WI38 (cell line): ENCODE measurements at regions not wholly inside any gene's neighbourhood (a gene's known extent, or its start where the extent isn't known, plus 50 kb on each side); places are given as distances from the start of the nearest gene placed in this dataset.

Source experiments
- H3K4me3 ChIP-seq: 2 replicates; pipeline ENCODE4 v1.5.1; 2011; ENCODE audit warnings: low read depth, mild to moderate bottlenecking, control low read depth, low read length
- TF ChIP-seq, protein P1 (sequence below): IDR thresholded peaks from 2 replicates; pipeline ENCODE4 v1.5.1; 2012; ENCODE audit warnings: low read depth, mild to moderate bottlenecking, control low read depth, low read length

DNA sequence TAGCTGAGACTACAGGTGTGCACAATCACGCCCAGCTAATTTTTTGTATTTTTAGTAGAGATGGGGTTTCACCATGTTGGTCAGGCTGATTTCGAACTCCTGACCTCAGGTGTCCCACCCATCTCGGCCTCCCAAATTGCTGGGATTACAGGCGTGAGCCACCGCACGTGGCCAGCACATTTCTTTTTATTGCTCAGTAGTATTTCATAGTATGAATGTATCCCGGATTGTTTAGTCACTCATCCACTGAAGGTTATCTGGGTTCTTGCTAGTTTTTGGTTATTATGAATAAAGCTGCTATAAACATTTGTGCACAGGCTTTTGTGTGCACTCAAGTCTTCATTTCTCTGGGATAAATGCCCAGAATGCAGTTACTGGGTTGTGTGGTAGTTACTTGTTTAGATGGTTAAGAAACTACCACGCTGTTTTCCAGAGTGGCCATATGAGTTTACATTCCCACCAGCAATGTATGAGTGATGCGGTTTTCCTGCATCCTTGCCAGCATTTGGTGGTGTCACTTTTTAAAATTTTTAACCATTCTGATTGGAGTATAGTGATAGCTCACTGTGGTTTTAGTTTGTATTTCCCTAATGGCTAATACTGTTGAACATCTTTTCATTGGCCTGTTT is 275.8 kb upstream of the LYZL1 start:
- TF ChIP-seq, protein P1, sequence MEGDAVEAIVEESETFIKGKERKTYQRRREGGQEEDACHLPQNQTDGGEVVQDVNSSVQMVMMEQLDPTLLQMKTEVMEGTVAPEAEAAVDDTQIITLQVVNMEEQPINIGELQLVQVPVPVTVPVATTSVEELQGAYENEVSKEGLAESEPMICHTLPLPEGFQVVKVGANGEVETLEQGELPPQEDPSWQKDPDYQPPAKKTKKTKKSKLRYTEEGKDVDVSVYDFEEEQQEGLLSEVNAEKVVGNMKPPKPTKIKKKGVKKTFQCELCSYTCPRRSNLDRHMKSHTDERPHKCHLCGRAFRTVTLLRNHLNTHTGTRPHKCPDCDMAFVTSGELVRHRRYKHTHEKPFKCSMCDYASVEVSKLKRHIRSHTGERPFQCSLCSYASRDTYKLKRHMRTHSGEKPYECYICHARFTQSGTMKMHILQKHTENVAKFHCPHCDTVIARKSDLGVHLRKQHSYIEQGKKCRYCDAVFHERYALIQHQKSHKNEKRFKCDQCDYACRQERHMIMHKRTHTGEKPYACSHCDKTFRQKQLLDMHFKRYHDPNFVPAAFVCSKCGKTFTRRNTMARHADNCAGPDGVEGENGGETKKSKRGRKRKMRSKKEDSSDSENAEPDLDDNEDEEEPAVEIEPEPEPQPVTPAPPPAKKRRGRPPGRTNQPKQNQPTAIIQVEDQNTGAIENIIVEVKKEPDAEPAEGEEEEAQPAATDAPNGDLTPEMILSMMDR: no peak
- H3K4me3 ChIP-seq: no peak overlapping the region

DNA sequence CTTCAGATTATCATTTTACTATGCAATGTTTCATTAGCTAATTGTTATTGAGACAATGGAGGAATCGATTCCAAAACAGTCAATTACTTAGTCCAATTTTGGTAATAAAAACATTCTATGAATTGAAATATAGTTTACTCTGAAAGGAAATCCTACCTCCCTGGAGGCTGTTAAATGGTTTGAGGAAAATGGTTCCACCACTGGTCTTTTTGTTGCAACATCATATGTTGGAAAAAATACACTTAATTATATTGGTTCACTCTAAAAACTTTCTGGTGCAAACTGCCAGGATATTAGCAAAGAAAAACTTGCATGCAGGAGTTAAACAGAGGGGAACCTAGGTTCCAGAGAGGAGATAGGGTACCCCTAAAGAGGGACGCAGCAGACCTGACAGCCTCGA is 267.3 kb upstream of the LYZL1 start:
- TF ChIP-seq, protein P1: no peak
- H3K4me3 ChIP-seq: no peak overlapping the region

DNA sequence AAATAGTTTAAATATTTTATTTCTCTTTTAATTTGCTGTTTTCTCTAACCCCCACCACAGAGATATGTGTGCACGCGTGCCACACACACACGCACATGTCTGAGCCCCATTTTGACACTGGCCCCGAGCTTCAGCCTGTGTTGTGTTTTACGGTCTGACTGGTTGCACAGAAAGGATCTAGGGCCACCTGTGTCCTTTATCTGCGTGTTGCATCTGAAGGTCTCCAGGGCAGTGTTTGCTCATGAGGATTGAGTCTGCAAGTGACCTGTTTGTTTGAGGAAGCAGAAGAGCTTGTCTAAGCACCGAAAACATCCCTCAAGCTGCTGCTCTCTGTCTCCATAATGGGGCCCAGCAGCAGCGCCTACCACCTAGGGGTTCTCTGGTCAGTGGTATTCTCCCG is 266.4 kb upstream of the LYZL1 start:
- no peak overlapping the region for H3K4me3 ChIP-seq
- TF ChIP-seq, protein P1: no peak

DNA sequence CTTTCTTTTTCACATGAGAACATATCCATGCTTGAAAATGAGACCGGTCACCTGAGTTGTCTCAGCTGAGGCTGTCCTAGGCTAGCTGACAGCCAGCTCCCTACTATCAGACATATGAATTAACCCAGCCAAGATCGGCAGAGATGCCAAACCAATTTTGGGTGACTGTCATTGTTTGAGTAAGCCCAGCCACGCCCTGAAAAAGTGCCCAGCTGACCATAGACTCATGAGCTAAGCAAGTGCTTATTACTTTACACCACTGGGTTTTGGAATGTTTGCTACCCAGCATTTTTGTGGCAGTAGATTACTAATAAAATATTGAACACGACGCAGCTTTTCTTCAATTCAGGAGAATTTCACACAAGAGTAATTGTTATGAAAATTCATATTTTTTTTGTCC is 265.2 kb upstream of the LYZL1 start:
- TF ChIP-seq, protein P1: no peak
- no peak overlapping the region for H3K4me3 ChIP-seq

DNA sequence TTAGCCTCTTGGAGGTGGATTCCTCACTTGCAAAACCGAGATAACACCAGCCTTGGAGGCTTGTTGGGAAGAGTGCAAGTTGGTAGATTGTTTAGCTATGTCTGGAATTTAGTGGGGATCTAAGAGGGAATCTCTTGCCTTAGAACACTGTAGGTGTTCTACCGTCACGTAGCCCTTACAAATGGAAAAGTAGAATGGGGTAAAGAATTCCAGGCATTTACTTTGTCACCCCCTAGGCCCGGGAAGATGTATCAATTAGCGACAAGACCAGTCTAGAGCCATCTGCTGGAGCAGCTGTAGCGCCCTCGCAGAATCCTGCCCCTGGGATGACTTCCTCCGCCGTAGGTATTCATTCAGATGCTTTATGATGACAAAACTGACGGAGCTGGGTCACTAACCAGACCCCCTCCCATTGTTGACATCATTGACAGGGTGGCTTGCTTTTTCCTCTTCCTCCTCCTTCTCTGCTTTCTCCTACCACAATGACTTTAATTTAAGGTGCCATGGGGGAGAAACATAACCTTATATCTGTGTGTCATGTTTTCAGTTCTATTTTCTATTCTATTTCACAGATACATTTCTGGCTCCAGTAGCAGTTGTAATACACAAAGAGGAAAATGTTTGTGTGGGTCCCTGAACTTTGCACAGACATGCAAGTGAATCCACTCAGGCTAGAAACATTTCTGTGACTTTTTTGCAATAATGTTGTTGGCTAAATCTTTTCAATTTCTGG is 262.6 kb upstream of the LYZL1 start:
- TF ChIP-seq, protein P1: no peak

DNA sequence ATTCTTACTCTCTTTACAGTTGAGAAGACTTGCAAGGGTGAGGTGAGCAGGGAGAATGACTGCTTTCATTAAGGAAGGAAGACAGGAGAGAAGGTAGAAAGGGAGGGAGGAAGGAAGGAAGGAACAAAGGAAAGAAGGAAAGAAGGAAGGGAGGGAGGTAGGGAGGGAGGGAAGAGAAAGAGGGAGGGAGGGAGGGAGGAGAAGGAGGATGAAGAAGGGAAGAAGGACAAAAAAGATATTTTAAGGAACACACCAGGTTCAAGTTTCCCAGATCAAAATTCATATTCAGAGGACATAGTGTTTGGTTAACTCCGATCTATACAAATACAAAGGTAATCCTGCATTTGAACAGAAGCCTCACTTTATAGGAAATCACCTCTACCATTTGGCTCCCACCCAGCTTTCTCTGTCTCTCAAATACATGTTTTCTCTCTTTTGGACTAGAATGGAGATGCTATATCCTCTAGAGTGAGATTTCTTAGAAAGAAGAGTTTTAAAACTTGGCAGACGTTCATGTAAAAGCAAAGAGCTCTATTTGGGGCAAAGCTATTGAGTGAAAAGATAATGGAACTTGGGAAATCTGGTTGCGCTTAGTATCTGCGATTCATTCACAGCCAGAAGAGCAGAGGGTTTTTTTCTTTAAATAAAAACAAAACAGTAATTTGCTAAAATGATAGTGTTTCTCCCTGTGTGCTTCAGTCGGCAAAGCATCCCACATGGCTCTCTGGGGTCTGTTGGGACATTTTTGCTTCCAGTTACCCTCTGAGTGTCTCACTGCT is 261.9 kb upstream of the LYZL1 start:
- H3K4me3 ChIP-seq: no peak overlapping the region
- TF ChIP-seq, protein P1: no peak

More for the DNA sequence above, 262.6 kb upstream of the LYZL1 start:
- no peak overlapping the region for H3K4me3 ChIP-seq

DNA sequence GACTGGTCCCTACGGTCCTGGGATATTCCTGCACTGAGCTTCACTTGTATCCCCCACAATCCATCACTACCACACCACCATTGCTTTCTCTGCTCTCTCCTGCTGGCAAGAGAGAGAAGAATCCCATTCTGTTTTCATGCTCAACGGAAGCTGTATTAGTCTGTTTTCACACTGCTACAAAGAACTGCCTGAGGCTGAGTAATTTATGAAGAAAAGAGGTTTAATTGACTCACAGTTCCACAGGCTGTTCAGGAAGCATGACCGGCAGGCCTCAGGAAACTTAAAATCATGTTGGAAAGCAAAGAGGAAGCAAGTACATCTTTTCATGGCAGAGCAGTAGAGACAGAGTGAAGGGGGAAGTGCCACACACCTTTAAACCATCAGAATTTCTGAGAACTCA is 260.4 kb upstream of the LYZL1 start:
- H3K4me3 ChIP-seq: no peak overlapping the region
- TF ChIP-seq, protein P1: no peak
